ENCODE measurements at regions not wholly inside any gene's neighbourhood (a gene's known extent, or its start where the extent isn't known, plus 50 kb on each side); places are given as distances from the start of the nearest gene placed in this dataset.

GRCh38 chr15:39482459-39482858 is 98.4 kb upstream of the THBS1 start:
- ATAC-seq (no peak), FAIRE-seq (no peak), DNase-seq (ENCODE audit: low read depth in 1 of 2, low spot score in 1 of 2) (no peak)
- POLR2A ChIA-PET: no interaction called here
- no peak overlapping the region for H3K4me2 ChIP-seq
- no peaks in the 10 kb centered on the region for H3K9me3 ChIP-seq
- H3K4me3 ChIP-seq: no peak overlapping the region
- CTCF ChIA-PET: no interaction called here
- TF ChIP-seq RARB (CRISPR knock-in tag; IDR thresholded peaks at IDR 0.05) (no peak), ATOH8 (CRISPR knock-in tag; IDR thresholded peaks at IDR 0.05; ENCODE audit: low read depth) (no peak), CTCF (IDR thresholded peaks at IDR 0.05) (no peak), EHMT2 (IDR thresholded peaks at IDR 0.05; ENCODE audit: low read depth) (no peak), MAZ (IDR thresholded peaks at IDR 0.05; ENCODE audit: borderline replicate concordance, low read depth, low read length) (no peak), HOXA7 (CRISPR knock-in tag; IDR thresholded peaks at IDR 0.05) (no peak), POLR2AphosphoS2 (conservative IDR thresholded peaks at IDR 0.05; ENCODE audit: low read length) (no peak), JUNB (IDR thresholded peaks at IDR 0.05) (no peak)
- no peak overlapping the region for H3K27ac ChIP-seq
- H3K4me1 ChIP-seq: no peaks in the 10 kb centered on the region
- 94% methylated on average over 3 of the region's 3 CpGs for WGBS (ENCODE audit: missing lambda C conversion rate)

- no peak overlapping the region for H3K27ac ChIP-seq
- TF ChIP-seq CBX2 (IDR thresholded peaks at IDR 0.05; ENCODE audit: borderline replicate concordance, low read depth) (no peak), MAX (IDR thresholded peaks at IDR 0.05) (no peak), HDAC2 (IDR thresholded peaks at IDR 0.05) (no peak), USF2 (IDR thresholded peaks at IDR 0.05) (no peak), TP53 (CRISPR knock-in tag; IDR thresholded peaks at IDR 0.05) (no peak), MYC (IDR thresholded peaks at IDR 0.05; ENCODE audit: borderline replicate concordance, low read length) (no peak)
- CTCF ChIA-PET: no interaction called here
These were observed 94.0 kb upstream of the THBS1 start for GRCh38 chr15:39486621-39487457.

GRCh38 chr15:39487458-39487735 is 93.5 kb upstream of the THBS1 start:
- no peak for FAIRE-seq
- Histone ChIP-seq H3K4me1 (no peaks in the 10 kb centered on the region), H3K4me2 (no peak overlapping the region), H3K27ac (no peak overlapping the region), H3K9me3 (no peaks in the 10 kb centered on the region), H3K4me3 (no peak overlapping the region)
- TF ChIP-seq SMC3 (IDR thresholded peaks at IDR 0.05): no peak
- TF ChIP-seq HOXB5 (CRISPR knock-in tag; IDR thresholded peaks at IDR 0.05): no peak
- no peak for TF ChIP-seq CTCF (IDR thresholded peaks at IDR 0.05)
- TF ChIP-seq FOSL2 (IDR thresholded peaks at IDR 0.05): no peak
- TF ChIP-seq FOSL2 (CRISPR knock-in tag; IDR thresholded peaks at IDR 0.05): no peak
- TF ChIP-seq NFE2L2 (conservative IDR thresholded peaks at IDR 0.05; ENCODE audit: low read length): no peak
- no peak for TF ChIP-seq MYC (IDR thresholded peaks at IDR 0.05; ENCODE audit: borderline replicate concordance, low read length)
- TF ChIP-seq TP53 (CRISPR knock-in tag; IDR thresholded peaks at IDR 0.05): no peak
- no peak for TF ChIP-seq ATOH8 (CRISPR knock-in tag; IDR thresholded peaks at IDR 0.05; ENCODE audit: low read depth)
- TF ChIP-seq HEYL (CRISPR knock-in tag; IDR thresholded peaks at IDR 0.05): no peak
- no peak for TF ChIP-seq MAZ (IDR thresholded peaks at IDR 0.05; ENCODE audit: borderline replicate concordance, low read depth, low read length)
- no peak for TF ChIP-seq USF2 (IDR thresholded peaks at IDR 0.05)
- no peak for TF ChIP-seq CHD2 (IDR thresholded peaks at IDR 0.05; ENCODE audit: low read length, partially characterized antibody)
- no peak for TF ChIP-seq FOSB (CRISPR knock-in tag; IDR thresholded peaks at IDR 0.05)
- no peak for TF ChIP-seq ZFP36 (IDR thresholded peaks at IDR 0.05; ENCODE audit: borderline replicate concordance, partially characterized antibody)
- no peak for TF ChIP-seq RARB (CRISPR knock-in tag; IDR thresholded peaks at IDR 0.05)
- TF ChIP-seq CHD4 (IDR thresholded peaks at IDR 0.05; ENCODE audit: borderline replicate concordance): no peak
- TF ChIP-seq CEBPB (IDR thresholded peaks at IDR 0.05): no peak
- TF ChIP-seq NPAS2 (CRISPR knock-in tag; IDR thresholded peaks at IDR 0.05; ENCODE audit: borderline replicate concordance): no peak
- ChIA-PET CTCF (no interaction called here), POLR2A (no interaction called here)
- DNase-seq (ENCODE audit: low read depth in 1 of 2, low spot score in 1 of 2): no peak
- ATAC-seq: no peak

More at GRCh38 chr15:39486621-39487457, 94.0 kb upstream of the THBS1 start:
- DNase-seq (ENCODE audit: low read depth in 1 of 2, low spot score in 1 of 2) (no peak), FAIRE-seq (no peak), ATAC-seq (no peak)
- POLR2A ChIA-PET: no interaction called here
- no peak overlapping the region for H3K4me3 ChIP-seq
- H3K4me2 ChIP-seq: no peak overlapping the region
- no peaks in the 10 kb centered on the region for H3K9me3 ChIP-seq
- WGBS (ENCODE audit: missing lambda C conversion rate): 70% methylated on average over 4 of the region's 4 CpGs
- H3K4me1 ChIP-seq: no peaks in the 10 kb centered on the region

All from A549 (cell line).